BLaER1 treated with 17β-estradiol and CSF1 and Interleukin-3, amounts not matched to agents 10 nM and 100 nM (cell line): ENCODE measurements at regions not wholly inside any gene's neighbourhood (a gene's known extent, or its start where the extent isn't known, plus 50 kb on each side); places are given as distances from the start of the nearest gene placed in this dataset.

Source experiments
- H3K27ac ChIP-seq, 11 experiments: shearing (Covaris generic); formaldehyde crosslinking; 2 replicates each; pipeline ENCODE4 v1.8.1; 2022
- H3K27me3 ChIP-seq, 11 experiments: shearing (Covaris generic); formaldehyde crosslinking; 2 replicates each; pipeline ENCODE4 v1.8.1; 2022
- H3K36me3 ChIP-seq, 11 experiments: shearing (Covaris generic); formaldehyde crosslinking; 2 replicates each; pipeline ENCODE4 v1.8.1; 2022
- H3K4me1 ChIP-seq, 10 experiments: shearing (Covaris generic); formaldehyde crosslinking; 2 replicates each; pipeline ENCODE4 v1.8.1; 2022
- H3K4me2 ChIP-seq, 11 experiments: shearing (Covaris generic); formaldehyde crosslinking; 2 replicates each; pipeline ENCODE4 v1.8.1; 2022
- H3K4me3 ChIP-seq, 10 experiments: shearing (Covaris generic); formaldehyde crosslinking; 2 replicates each; pipeline ENCODE4 v1.8.1; 2022
- H3K9ac ChIP-seq, 11 experiments: shearing (Covaris generic); formaldehyde crosslinking; 2 replicates each; pipeline ENCODE4 v1.8.1; 2022
- H3K9me3 ChIP-seq, 11 experiments: shearing (Covaris generic); formaldehyde crosslinking; replicated peaks in 1 of 11; 2 replicates each; pipeline ENCODE4 v1.8.1; 2022
- H4K20me1 ChIP-seq, 11 experiments: shearing (Covaris generic); formaldehyde crosslinking; 2 replicates each; pipeline ENCODE4 v1.8.1; 2022
- Cebpa-rat ChIP-seq, 11 experiments: shearing (Covaris generic); IDR thresholded peaks; 2 replicates each; pipeline ENCODE4 v1.8.1; 2022

GRCh38 chr18:76098674-76099411 is 396.2 kb downstream of the ZNF516 start:
- Histone ChIP-seq H3K36me3 (no peaks in the 10 kb centered on the region), H3K4me1 (no peaks in the 10 kb centered on the region), H3K27ac (no peak overlapping the region), H3K27me3 (no peaks in the 10 kb centered on the region), H3K9ac (no peak overlapping the region), H3K9me3 (peaks cover 7 to 25% (median 16%) of the 10 kb centered on the region in 11 experiments; a peak in 21 of 22 replicates), H3K4me2 (no peak overlapping the region), H4K20me1 (no peaks in the 10 kb centered on the region), H3K4me3 (no peak overlapping the region)
- TF ChIP-seq Cebpa-rat (IDR thresholded peaks at IDR 0.05): no peak

GRCh38 chr18:76081536-76081935 is 413.5 kb downstream of the ZNF516 start:
- H3K9me3 ChIP-seq: peaks cover 17 to 28% (median 25%) of the 10 kb centered on the region in 11 experiments
- H3K36me3 ChIP-seq: no peaks in the 10 kb centered on the region
- H3K4me2 ChIP-seq: no peak overlapping the region
- no peak overlapping the region for H3K4me3 ChIP-seq
- no peak overlapping the region for H3K27ac ChIP-seq
- no peaks in the 10 kb centered on the region for H4K20me1 ChIP-seq
- no peaks in the 10 kb centered on the region for H3K4me1 ChIP-seq
- no peaks in the 10 kb centered on the region for H3K27me3 ChIP-seq
- TF ChIP-seq Cebpa-rat (IDR thresholded peaks at IDR 0.05): no peak
- H3K9ac ChIP-seq: no peak overlapping the region

- TF ChIP-seq Cebpa-rat (IDR thresholded peaks at IDR 0.05): no peak
- H3K4me1 ChIP-seq: no peaks in the 10 kb centered on the region
- H3K4me3 ChIP-seq: no peak overlapping the region
- H3K36me3 ChIP-seq: no peaks in the 10 kb centered on the region
- no peaks in the 10 kb centered on the region for H4K20me1 ChIP-seq
- no peak overlapping the region for H3K4me2 ChIP-seq
- H3K9ac ChIP-seq: no peak overlapping the region
- H3K9me3 ChIP-seq: peaks cover 16 to 17% (median 17%) of the 10 kb centered on the region in 11 experiments
- H3K27me3 ChIP-seq: no peaks in the 10 kb centered on the region
- H3K27ac ChIP-seq: no peak overlapping the region
Observed at GRCh38 chr18:76080430-76080829, 414.6 kb downstream of the ZNF516 start.

GRCh38 chr18:76075777-76076176 is 419.3 kb downstream of the ZNF516 start:
- TF ChIP-seq Cebpa-rat (IDR thresholded peaks at IDR 0.05): no peak

GRCh38 chr18:76064998-76065397 is 430.0 kb downstream of the ZNF516 start:
- no peak for TF ChIP-seq Cebpa-rat (IDR thresholded peaks at IDR 0.05)

More at GRCh38 chr18:76075777-76076176, 419.3 kb downstream of the ZNF516 start:
- Histone ChIP-seq H3K4me2 (no peak overlapping the region), H4K20me1 (no peaks in the 10 kb centered on the region), H3K36me3 (no peaks in the 10 kb centered on the region), H3K4me1 (no peaks in the 10 kb centered on the region), H3K4me3 (no peak overlapping the region), H3K27me3 (no peaks in the 10 kb centered on the region), H3K9ac (no peak overlapping the region), H3K27ac (no peak overlapping the region), H3K9me3 (no peaks in the 10 kb centered on the region)

GRCh38 chr18:76058146-76058545 is 436.9 kb downstream of the ZNF516 start:
- TF ChIP-seq Cebpa-rat (IDR thresholded peaks at IDR 0.05): no peak
- Histone ChIP-seq H3K4me1 (peaks cover 0 to 9% (median 4%) of the 10 kb centered on the region in 10 experiments; a peak in 7 of 20 replicates), H3K9ac (no peak overlapping the region), H3K36me3 (no peaks in the 10 kb centered on the region), H3K9me3 (no peaks in the 10 kb centered on the region), H3K27ac (no peak overlapping the region), H4K20me1 (no peaks in the 10 kb centered on the region), H3K4me3 (no peak overlapping the region), H3K4me2 (peak overlapping the region in 6 of 11 experiments; percentile 3 to 38 (median 26); a peak in 3 of 22 replicates), H3K27me3 (no peaks in the 10 kb centered on the region)

More at GRCh38 chr18:76064998-76065397, 430.0 kb downstream of the ZNF516 start:
- no peaks in the 10 kb centered on the region for H3K36me3 ChIP-seq
- H3K9ac ChIP-seq: no peak overlapping the region
- H3K4me3 ChIP-seq: no peak overlapping the region
- no peaks in the 10 kb centered on the region for H3K9me3 ChIP-seq
- no peaks in the 10 kb centered on the region for H4K20me1 ChIP-seq
- H3K27ac ChIP-seq: no peak overlapping the region
- no peaks in the 10 kb centered on the region for H3K27me3 ChIP-seq
- no peak overlapping the region for H3K4me2 ChIP-seq
- H3K4me1 ChIP-seq: no peaks in the 10 kb centered on the region

GRCh38 chr18:76057386-76057785 is 437.7 kb downstream of the ZNF516 start:
- no peak overlapping the region for H3K4me3 ChIP-seq
- no peaks in the 10 kb centered on the region for H3K27me3 ChIP-seq
- H3K9ac ChIP-seq: no peak overlapping the region
- H4K20me1 ChIP-seq: no peaks in the 10 kb centered on the region
- TF ChIP-seq Cebpa-rat (IDR thresholded peaks at IDR 0.05): peak in 2 of 11 experiments; percentile 9 to 13; a peak in 1 of 22 replicates
- H3K36me3 ChIP-seq: no peaks in the 10 kb centered on the region
- peaks cover 0 to 9% (median 4%) of the 10 kb centered on the region in 10 experiments; a peak in 7 of 20 replicates for H3K4me1 ChIP-seq
- no peak overlapping the region for H3K4me2 ChIP-seq
- no peaks in the 10 kb centered on the region for H3K9me3 ChIP-seq
- H3K27ac ChIP-seq: no peak overlapping the region

GRCh38 chr18:76056471-76057110 is 438.5 kb downstream of the ZNF516 start:
- no peak for TF ChIP-seq Cebpa-rat (IDR thresholded peaks at IDR 0.05)
- Histone ChIP-seq H3K4me2 (no peak overlapping the region), H3K36me3 (no peaks in the 10 kb centered on the region), H3K4me3 (no peak overlapping the region), H3K4me1 (peaks cover 0 to 9% (median 4%) of the 10 kb centered on the region in 10 experiments; a peak in 7 of 20 replicates), H3K9ac (no peak overlapping the region), H3K27ac (no peak overlapping the region), H4K20me1 (no peaks in the 10 kb centered on the region), H3K27me3 (no peaks in the 10 kb centered on the region), H3K9me3 (no peaks in the 10 kb centered on the region)

GRCh38 chr18:76055578-76055977 is 439.5 kb downstream of the ZNF516 start:
- Histone ChIP-seq H3K4me2 (no peak overlapping the region), H4K20me1 (no peaks in the 10 kb centered on the region), H3K27ac (no peak overlapping the region), H3K27me3 (no peaks in the 10 kb centered on the region), H3K4me1 (peaks cover 0 to 9% (median 4%) of the 10 kb centered on the region in 10 experiments; a peak in 7 of 20 replicates), H3K36me3 (no peaks in the 10 kb centered on the region), H3K9ac (no peak overlapping the region), H3K4me3 (no peak overlapping the region), H3K9me3 (no peaks in the 10 kb centered on the region)
- TF ChIP-seq Cebpa-rat (IDR thresholded peaks at IDR 0.05): no peak
